ENCODE measurements at regions not wholly inside any gene's neighbourhood (a gene's known extent, or its start where the extent isn't known, plus 50 kb on each side); places are given as distances from the start of the nearest gene placed in this dataset.

GRCh38 chr9:85249313-85249621 lies 492.5 kb downstream of the AGTPBP1 start:
- DNase-seq: no peak

DNA sequence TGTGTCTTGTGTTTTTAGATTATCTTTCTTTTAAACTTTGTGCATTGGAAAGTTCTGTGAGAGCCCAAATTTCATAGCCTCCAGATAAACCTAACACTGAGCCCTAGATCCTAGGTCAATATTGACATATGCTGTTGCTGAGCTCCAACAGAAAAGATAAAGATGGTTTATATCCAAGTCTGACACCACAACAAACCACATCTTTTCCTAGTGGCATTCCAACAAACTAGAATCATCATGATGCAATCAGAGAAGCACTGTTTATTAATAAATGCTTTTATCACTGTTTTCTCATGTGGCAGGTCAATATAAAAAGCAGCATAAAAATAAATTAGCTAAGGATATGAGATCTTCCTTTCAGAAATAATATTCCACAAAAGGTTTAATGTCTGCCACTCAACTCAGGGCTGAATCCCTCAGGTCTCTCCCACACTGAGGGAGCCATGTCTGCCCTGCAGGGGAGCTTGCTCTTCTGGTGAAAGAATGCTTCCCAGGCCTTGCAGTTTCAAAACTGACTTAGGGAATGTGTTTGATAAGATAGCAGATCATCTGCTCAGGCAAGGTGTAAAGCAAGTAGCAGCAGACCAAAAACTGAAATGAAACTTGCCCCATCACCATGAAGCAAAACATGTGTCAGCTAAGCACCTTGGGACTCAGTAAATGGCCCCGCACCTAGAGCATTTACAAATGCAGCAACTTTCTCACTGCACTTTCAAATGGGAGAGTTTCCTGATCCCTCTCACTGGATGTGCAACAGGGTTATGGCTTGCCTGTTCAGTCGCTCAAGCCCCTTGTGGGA lies 493.0 kb downstream of the AGTPBP1 start:
- no peak for DNase-seq

DNA sequence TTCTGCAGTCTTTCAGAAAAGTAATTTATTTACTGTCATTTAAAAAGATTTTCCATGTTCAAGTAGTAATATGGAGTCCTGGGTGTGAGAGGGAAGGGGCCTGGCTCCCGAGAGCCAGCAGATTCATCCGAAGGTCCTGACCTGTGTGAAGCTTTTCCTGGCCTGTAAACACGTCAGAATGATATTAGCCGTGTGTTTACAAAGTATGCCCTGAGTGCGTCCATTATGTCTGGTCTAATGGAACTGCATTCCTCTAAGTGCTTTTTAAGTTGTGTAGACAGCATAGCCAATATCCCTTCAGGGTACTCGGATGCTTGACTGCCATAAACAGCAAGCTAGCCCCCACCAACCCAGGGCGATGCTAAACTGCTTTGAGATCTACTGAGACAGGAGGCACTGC lies 495.2 kb downstream of the AGTPBP1 start:
- no peak for DNase-seq

DNA sequence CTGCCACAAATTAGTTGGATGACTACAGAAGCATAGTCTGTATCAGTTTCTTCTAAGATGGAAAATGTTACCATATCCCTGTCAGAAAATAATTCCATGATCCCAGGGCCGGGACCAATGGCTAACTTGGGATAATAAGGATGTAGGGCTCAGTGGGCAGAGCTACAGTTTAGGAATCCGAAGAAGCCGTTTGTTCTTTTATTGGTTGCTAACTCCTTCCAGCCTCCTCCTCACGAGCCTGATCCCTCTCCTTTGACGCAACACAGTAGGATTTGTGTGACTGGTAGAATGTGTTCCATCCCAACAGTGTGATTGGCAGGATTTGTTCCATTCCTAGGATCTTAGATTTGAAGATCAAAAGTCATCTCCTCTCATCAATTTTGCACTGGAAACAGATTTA lies 496.9 kb downstream of the AGTPBP1 start:
- no peak for DNase-seq

GRCh38 chr9:85243977-85244376 lies 497.8 kb downstream of the AGTPBP1 start:
- DNase-seq: no peak

GRCh38 chr9:85237478-85237877 lies 504.3 kb downstream of the AGTPBP1 start:
- DNase-seq: no peak

DNA sequence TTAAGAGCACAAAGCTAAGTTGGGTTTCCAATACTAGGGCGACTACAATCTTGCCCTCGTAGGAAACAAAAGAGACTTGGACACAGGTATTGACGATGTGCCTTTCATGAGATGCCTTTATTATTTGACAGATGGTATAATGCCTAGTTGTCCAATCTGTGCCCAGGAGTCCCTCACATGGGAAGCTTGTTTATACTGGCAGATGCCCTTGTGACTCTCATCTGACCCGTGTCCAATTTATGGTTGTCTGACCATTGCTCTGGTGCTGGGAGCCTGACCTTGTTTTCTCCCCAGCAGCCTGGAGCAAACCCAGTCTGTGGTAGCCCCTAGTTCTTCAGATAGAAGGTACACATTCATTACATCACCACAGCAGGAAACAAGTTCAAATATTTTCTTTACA lies 511.7 kb downstream of the AGTPBP1 start:
- no peak for DNase-seq

- DNase-seq: no peak
Measured at GRCh38 chr9:85228111-85228855, 513.5 kb downstream of the AGTPBP1 start.

DNA sequence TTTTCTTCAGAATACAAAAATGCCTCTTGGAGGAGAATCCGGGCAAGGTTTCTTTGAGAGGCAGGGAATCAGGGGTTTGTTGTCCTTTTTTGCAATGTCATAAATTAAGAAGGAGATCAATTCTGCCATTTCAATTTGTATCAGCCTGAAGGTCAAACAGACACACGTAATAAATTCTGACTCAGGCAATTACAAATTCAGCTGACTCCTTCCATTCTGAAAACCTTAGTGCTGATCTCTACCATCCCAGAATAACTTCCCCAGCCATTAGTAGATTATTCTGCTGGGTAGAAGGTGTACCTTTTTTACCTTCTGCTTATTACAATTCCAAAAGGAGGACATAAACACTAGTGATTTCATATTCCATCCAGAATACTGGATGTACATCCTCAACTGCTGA lies 516.6 kb downstream of the AGTPBP1 start:
- no peak for DNase-seq

- DNase-seq: no peak
Measured at GRCh38 chr9:85224729-85225128, 517.0 kb downstream of the AGTPBP1 start.

GRCh38 chr9:85224301-85224700 lies 517.5 kb downstream of the AGTPBP1 start:
- no peak for DNase-seq

DNA sequence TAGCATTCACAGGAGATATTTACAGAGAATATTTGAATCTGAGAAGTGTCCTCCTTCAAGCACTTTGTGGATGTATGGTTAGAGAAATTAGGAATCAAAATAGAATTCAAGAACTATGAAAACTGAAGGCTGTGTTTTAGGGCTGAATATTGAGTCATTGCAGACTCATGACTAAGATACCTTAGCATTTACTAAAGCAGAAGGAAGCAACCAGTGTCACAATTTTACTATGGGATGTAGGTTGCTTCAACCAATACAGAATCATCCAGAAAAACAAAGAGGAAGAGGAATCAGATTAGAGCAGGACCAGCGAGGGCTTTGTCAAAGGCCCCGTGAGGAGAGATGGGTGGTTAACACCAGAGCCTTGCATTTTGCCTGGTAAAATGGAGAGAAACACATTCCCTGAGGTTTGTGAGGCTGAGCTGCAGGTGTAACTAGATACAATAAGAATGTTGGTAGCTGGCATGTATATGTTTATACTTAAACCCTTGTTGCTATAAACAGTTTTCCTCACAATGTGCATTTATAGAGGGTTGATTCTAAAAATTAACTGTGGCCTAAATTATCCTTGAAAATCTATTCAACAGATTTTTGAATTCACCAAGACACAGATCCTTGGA lies 518.1 kb downstream of the AGTPBP1 start:
- no peak for DNase-seq

- DNase-seq: no peak
Measured at GRCh38 chr9:85216601-85217000, 525.2 kb downstream of the AGTPBP1 start.

GRCh38 chr9:85215961-85216360 lies 525.8 kb downstream of the AGTPBP1 start:
- DNase-seq: no peak

DNA sequence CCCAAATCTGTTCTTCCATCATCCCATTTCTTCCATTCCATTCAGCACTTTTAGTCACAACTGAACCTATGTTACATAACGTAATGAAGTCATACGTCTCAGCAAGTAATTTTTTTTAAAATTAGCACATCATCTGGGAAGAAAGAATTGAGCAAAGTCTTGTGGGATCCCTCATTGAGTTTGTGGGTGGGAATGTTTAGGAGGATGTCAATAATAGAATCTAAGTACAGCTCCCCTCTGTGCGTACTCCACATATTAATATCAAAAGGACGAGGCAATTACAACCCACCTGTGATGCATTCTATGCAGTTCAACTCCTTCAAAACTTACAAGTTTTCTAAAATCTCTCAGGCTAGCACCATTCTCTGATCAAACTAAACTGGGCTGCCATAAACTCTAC lies 526.3 kb downstream of the AGTPBP1 start:
- no peak for DNase-seq

DNA sequence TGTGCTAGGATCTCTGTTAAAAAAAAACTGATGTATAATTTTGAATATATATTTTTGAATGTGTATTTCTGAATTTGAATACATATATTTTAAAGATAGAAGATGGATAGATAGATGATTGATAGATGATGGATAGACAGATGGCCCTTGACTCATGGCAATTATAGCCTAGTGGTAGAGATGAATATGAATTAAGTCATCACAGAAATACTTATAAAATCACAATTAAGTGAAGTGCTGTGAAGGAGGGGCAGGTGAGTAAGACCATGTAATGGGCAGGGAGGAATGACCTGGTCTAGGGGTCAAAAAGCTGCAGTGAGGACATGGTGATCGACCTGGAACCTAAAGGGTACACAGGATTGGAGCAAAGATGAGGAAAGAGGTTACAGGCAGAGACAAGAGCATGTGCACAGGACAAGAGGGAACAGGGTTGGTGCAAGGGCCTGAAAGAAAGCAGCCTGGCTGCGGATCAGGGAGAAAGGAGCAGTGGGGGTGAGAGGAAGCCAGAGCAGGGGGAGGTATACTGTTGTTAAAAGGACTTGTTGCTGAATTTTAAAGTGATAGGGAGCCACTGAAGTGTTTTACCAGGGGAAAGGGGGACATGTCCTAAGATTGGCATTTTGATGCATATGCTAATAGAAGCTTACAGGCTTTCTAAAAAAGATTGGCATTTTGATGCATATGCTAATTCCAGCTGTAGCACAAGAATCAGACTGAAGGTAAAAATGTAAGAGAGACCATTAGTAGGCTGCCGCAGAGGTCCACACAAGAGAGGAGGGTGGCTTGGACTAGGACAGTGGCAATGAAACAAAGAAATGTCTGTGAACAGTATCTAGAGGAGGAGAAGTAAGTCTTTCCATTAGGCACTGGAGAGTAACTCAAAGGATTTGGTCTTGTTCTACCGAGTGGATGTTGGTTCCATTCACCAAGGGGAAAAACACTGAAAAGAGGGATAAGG lies 527.8 kb downstream of the AGTPBP1 start:
- DNase-seq: no peak

DNA sequence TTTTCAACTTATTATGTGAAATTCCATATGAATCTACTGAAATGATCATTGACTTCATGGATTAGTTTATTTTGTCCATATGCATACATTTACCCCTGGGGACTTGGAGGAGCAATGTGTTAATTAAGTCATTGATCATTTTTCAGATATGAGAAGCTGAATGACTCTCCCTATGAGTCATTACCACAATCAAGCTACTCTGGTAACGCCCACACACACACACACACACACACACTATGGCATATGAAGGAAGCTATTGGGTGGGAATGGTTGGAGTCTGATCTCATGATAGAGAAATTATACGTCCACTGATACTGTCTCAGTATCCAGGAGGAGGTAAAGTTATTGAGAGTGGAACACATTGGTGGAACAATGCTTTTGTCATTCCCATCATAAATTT lies 528.9 kb downstream of the AGTPBP1 start:
- DNase-seq: no peak

DNA sequence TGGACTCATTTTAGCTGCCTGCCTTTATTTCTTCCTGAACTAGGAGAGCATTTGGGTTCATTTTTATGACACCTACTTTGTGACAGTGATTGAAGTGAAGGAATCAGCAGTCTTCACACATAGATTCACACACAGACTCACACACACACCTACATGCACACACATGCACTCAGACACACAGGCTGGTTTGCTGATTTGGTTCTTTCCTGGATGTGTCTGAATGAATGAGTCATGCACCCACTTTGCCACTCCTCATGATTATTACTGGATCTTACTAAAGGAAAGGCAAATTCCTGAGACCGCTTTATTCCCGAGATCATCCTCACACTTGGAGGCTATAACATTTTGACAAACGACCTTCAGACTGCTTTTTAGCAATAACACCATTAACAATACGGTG lies 529.5 kb downstream of the AGTPBP1 start:
- no peak for DNase-seq

GRCh38 chr9:85208666-85209065 lies 533.1 kb downstream of the AGTPBP1 start:
- no peak for DNase-seq

DNA sequence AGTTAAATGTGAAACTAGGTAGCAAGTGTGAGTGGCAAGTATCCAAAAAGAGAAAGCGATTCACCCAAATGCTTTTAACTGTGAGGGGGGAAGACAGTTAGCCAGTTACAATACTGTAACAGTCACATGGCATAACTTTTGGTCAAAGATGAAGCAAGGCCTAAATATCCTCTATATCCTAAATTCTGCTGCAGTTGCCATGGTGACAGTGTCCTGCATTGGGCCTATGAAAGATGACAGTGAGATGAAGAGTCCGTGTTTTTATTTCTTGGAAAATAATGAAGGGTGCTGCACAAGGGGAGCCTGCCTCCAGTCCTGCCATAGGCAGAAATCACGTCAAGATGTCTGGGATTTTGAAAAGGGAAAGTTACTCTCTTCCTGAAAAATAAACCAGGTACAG lies 534.6 kb downstream of the NTRK2 start:
- no peak for DNase-seq

DNA sequence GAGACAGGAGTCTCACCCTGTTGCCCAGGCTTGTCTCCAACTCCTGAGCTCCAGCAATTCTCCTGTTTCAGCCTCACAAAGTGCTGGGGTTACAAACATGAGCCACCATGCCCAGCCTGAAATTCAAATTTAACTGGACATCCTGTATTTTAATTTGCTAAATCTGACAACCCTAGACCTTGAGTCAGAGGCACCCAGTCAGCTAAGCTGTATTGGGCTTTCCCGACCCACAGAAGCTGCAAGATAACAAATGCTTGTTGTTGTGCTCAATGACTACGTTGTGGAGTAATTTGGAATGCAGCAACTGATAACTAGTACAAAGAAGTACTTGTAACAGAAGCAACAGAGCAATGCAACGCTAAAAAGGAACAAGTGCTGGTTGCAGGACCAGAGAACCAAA lies 533.1 kb downstream of the NTRK2 start:
- DNase-seq: no peak

GRCh38 chr9:85200726-85201404 lies 531.3 kb downstream of the NTRK2 start:
- no peak for DNase-seq

All from NCI-H524 (cell line).